ENCODE measurements at regions not wholly inside any gene's neighbourhood (a gene's known extent, or its start where the extent isn't known, plus 50 kb on each side); places are given as distances from the start of the nearest gene placed in this dataset.

- Histone ChIP-seq H3K9ac (ENCODE audit: low read depth, low read length) (no peak overlapping the region), H2BK20ac (ENCODE audit: low read depth, low read length) (no peak overlapping the region), H3K36me3 (ENCODE audit: control insufficient read depth, insufficient read depth, low read length) (no peaks in the 10 kb centered on the region), H2AFZ (replicated peaks; ENCODE audit: low read length, poor library complexity) (no peak overlapping the region), H2BK5ac (ENCODE audit: low read depth, low read length, poor library complexity, severe bottlenecking) (no peak overlapping the region), H3K9me1 (ENCODE audit: insufficient read depth, low read length) (no peaks in the 10 kb centered on the region), H3K18ac (ENCODE audit: low read depth, low read length) (no peak overlapping the region), H2BK120ac (ENCODE audit: low read depth, low read length) (no peak overlapping the region), H2BK15ac (ENCODE audit: low read depth, low read length) (no peak overlapping the region), H2AK5ac (ENCODE audit: low read depth, low read length) (no peak overlapping the region), H3K4ac (ENCODE audit: low read depth, low read length) (no peak overlapping the region), H3K27me3 (ENCODE audit: control insufficient read depth, insufficient read depth, low read length) (no peaks in the 10 kb centered on the region), H3K27ac (ENCODE audit: insufficient read depth, low read length) (no peak overlapping the region), H4K5ac (ENCODE audit: low read depth, low read length) (no peak overlapping the region), H2AK9ac (replicated peaks; ENCODE audit: low read depth, low read length, poor library complexity) (peak overlapping the region; percentile 50), H3K79me1 (ENCODE audit: low read depth in 1 of 2, low read length in 2 of 2) (no peaks in the 10 kb centered on the region), H4K8ac (ENCODE audit: low read depth in 2 of 2, low read length in 2 of 2) (no peak overlapping the region), H3K4me3 (ENCODE audit: insufficient read depth, low read depth, low read length) (no peak overlapping the region), H3K9me3 (ENCODE audit: control insufficient read depth, insufficient read depth, low read length) (no peaks in the 10 kb centered on the region), H3K4me2 (ENCODE audit: low read depth, low read length) (no peak overlapping the region), H3K14ac (replicated peaks; ENCODE audit: low read depth, low read length) (no peak overlapping the region), H4K91ac (ENCODE audit: insufficient read depth, low read depth, low read length) (no peak overlapping the region), H3K23ac (ENCODE audit: low read depth, low read length) (no peak overlapping the region), H3K56ac (ENCODE audit: extremely low read depth, insufficient read depth, low read length) (no peak overlapping the region), H4K20me1 (ENCODE audit: insufficient read depth, low read length) (no peaks in the 10 kb centered on the region), H3K4me1 (ENCODE audit: control insufficient read depth, insufficient read depth, low read length) (no peaks in the 10 kb centered on the region)
- POLR2A ChIA-PET (ENCODE audit: unreplicated experiment), result no interaction called here
- in situ Hi-C loops (cut with MboI; ENCODE audit: low sequenced_read_pairs), result no loop called here
- no peak for TF ChIP-seq MAZ (IDR thresholded peaks at IDR 0.05; ENCODE audit: borderline replicate concordance, low read depth, low read length)
- TF ChIP-seq NFE2L2 (IDR thresholded peaks at IDR 0.05; ENCODE audit: low read depth, low read length), result no peak
- no peak for TF ChIP-seq MXI1 (IDR thresholded peaks at IDR 0.05; ENCODE audit: borderline replicate concordance, low read depth, low read length)
- no peak for TF ChIP-seq CEBPB (IDR thresholded peaks at IDR 0.05; ENCODE audit: low read depth, low read length)
- no peak for TF ChIP-seq MAFK (IDR thresholded peaks at IDR 0.05; ENCODE audit: low read depth, low read length)
- no peak for TF ChIP-seq POLR2A (IDR thresholded peaks at IDR 0.05; ENCODE audit: low read depth, low read length)
- TF ChIP-seq CTCF (conservative IDR thresholded peaks at IDR 0.05; ENCODE audit: low read depth, low read length), result no peak
- no peak for TF ChIP-seq ELK1 (IDR thresholded peaks at IDR 0.05; ENCODE audit: borderline replicate concordance, low read depth, low read length)
- no peak for TF ChIP-seq CHD1 (IDR thresholded peaks at IDR 0.05; ENCODE audit: low read depth, low read length)
- no peak for TF ChIP-seq BHLHE40 (IDR thresholded peaks at IDR 0.05; ENCODE audit: low read depth, low read length)
- no peak for TF ChIP-seq SMC3 (IDR thresholded peaks at IDR 0.05; ENCODE audit: low read depth, low read length)
- no peak for TF ChIP-seq FOS (IDR thresholded peaks at IDR 0.05; ENCODE audit: low read depth, low read length)
- TF ChIP-seq RCOR1 (IDR thresholded peaks at IDR 0.05; ENCODE audit: insufficient replicate concordance, low read length), result no peak
- no peak for TF ChIP-seq RFX5 (IDR thresholded peaks at IDR 0.05; ENCODE audit: low read depth, low read length)
- WGBS, 2 experiments (ENCODE audit: extremely low coverage in 2 of 2, insufficient read length in 1 of 2), result no CpG with 5 or more reads among the region's 1 CpG
- no TSS peak for BruUV-seq (replicated peaks)
- ATAC-seq (ENCODE audit: low read depth), result no peak
- DNase-seq, result no peak
- intact Hi-C loops (cut with micrococcal nuclease), result no loop called here
- dilution Hi-C loops (cut with HindIII; ENCODE audit: low sequenced_read_pairs, unreplicated experiment), result no loop called here
- CTCF ChIA-PET, result interaction anchor here (1.0 kb wide), 1 partner anchor 10 kb away, joined by 3 read pairs; no protein-coding TSS in a partner anchor
These were observed 104.5 kb downstream of the MFAP3L start for GRCh38 chr4:169921732-169922131.

All from IMR-90 (cell line).